ENCODE measurements at regions not wholly inside any gene's neighbourhood (a gene's known extent, or its start where the extent isn't known, plus 50 kb on each side); places are given as distances from the start of the nearest gene placed in this dataset.

GRCh38 chr5:167949435-167949834 is 342.0 kb upstream of the WWC1 start:
- Histone ChIP-seq H3K36me3 (ENCODE audit: insufficient read depth, low read length) (no peaks in the 10 kb centered on the region), H3K79me2 (ENCODE audit: insufficient read depth, low read length) (no peaks in the 10 kb centered on the region), H3K4me1 (ENCODE audit: insufficient read depth, low read length, severe bottlenecking) (no peaks in the 10 kb centered on the region), H3K4me2 (ENCODE audit: low read length) (no peak overlapping the region), H2AFZ (ENCODE audit: low read length) (no peak overlapping the region), H3K9ac (ENCODE audit: low read length) (no peak overlapping the region), H3K9me3 (ENCODE audit: low read length) (no peaks in the 10 kb centered on the region), H3K9me2 (ENCODE audit: low read depth, low read length) (no peaks in the 10 kb centered on the region), H3K27me3 (ENCODE audit: insufficient read depth, low read length) (no peaks in the 10 kb centered on the region), H3K27ac (ENCODE audit: low read depth, low read length, poor library complexity, severe bottlenecking) (no peak overlapping the region), H3K4me3 (ENCODE audit: low read depth, low read length, poor library complexity, severe bottlenecking) (no peak overlapping the region), H3F3A (ENCODE audit: insufficient read depth, low read length) (no peaks in the 10 kb centered on the region), H4K20me1 (ENCODE audit: insufficient read depth, low read length) (no peaks in the 10 kb centered on the region)
- no peak for TF ChIP-seq EZH2 (IDR thresholded peaks at IDR 0.05; ENCODE audit: borderline replicate concordance, low read length)
- TF ChIP-seq, protein P1, sequence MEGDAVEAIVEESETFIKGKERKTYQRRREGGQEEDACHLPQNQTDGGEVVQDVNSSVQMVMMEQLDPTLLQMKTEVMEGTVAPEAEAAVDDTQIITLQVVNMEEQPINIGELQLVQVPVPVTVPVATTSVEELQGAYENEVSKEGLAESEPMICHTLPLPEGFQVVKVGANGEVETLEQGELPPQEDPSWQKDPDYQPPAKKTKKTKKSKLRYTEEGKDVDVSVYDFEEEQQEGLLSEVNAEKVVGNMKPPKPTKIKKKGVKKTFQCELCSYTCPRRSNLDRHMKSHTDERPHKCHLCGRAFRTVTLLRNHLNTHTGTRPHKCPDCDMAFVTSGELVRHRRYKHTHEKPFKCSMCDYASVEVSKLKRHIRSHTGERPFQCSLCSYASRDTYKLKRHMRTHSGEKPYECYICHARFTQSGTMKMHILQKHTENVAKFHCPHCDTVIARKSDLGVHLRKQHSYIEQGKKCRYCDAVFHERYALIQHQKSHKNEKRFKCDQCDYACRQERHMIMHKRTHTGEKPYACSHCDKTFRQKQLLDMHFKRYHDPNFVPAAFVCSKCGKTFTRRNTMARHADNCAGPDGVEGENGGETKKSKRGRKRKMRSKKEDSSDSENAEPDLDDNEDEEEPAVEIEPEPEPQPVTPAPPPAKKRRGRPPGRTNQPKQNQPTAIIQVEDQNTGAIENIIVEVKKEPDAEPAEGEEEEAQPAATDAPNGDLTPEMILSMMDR (IDR thresholded peaks at IDR 0.05; ENCODE audit: low read length): no peak

- no peaks in the 10 kb centered on the region for H3K9me3 ChIP-seq (ENCODE audit: low read length)
- no peaks in the 10 kb centered on the region for H3K27me3 ChIP-seq (ENCODE audit: insufficient read depth, low read length)
- no peaks in the 10 kb centered on the region for H3K79me2 ChIP-seq (ENCODE audit: insufficient read depth, low read length)
- no peaks in the 10 kb centered on the region for H3K9me2 ChIP-seq (ENCODE audit: low read depth, low read length)
- H3F3A ChIP-seq (ENCODE audit: insufficient read depth, low read length): no peaks in the 10 kb centered on the region
- H3K36me3 ChIP-seq (ENCODE audit: insufficient read depth, low read length): no peaks in the 10 kb centered on the region
- no peak overlapping the region for H3K27ac ChIP-seq (ENCODE audit: low read depth, low read length, poor library complexity, severe bottlenecking)
- TF ChIP-seq EZH2 (IDR thresholded peaks at IDR 0.05; ENCODE audit: borderline replicate concordance, low read length): no peak
- TF ChIP-seq, protein P1 (IDR thresholded peaks at IDR 0.05; ENCODE audit: low read length): no peak
- no peak overlapping the region for H3K9ac ChIP-seq (ENCODE audit: low read length)
- no peak overlapping the region for H3K4me2 ChIP-seq (ENCODE audit: low read length)
- H3K4me1 ChIP-seq (ENCODE audit: insufficient read depth, low read length, severe bottlenecking): no peaks in the 10 kb centered on the region
- H3K4me3 ChIP-seq (ENCODE audit: low read depth, low read length, poor library complexity, severe bottlenecking): no peak overlapping the region
- H4K20me1 ChIP-seq (ENCODE audit: insufficient read depth, low read length): no peaks in the 10 kb centered on the region
- no peak overlapping the region for H2AFZ ChIP-seq (ENCODE audit: low read length)
Measured at GRCh38 chr5:167950126-167950721, 341.2 kb upstream of the WWC1 start.

GRCh38 chr5:167951116-167951515 is 340.3 kb upstream of the WWC1 start:
- Histone ChIP-seq H3K9me3 (ENCODE audit: low read length) (no peaks in the 10 kb centered on the region), H3K79me2 (ENCODE audit: insufficient read depth, low read length) (no peaks in the 10 kb centered on the region), H3K4me1 (ENCODE audit: insufficient read depth, low read length, severe bottlenecking) (no peaks in the 10 kb centered on the region), H3K36me3 (ENCODE audit: insufficient read depth, low read length) (no peaks in the 10 kb centered on the region), H3K4me3 (ENCODE audit: low read depth, low read length, poor library complexity, severe bottlenecking) (no peak overlapping the region), H3K27me3 (ENCODE audit: insufficient read depth, low read length) (no peaks in the 10 kb centered on the region), H3K9me2 (ENCODE audit: low read depth, low read length) (no peaks in the 10 kb centered on the region), H4K20me1 (ENCODE audit: insufficient read depth, low read length) (no peaks in the 10 kb centered on the region), H2AFZ (ENCODE audit: low read length) (no peak overlapping the region), H3K27ac (ENCODE audit: low read depth, low read length, poor library complexity, severe bottlenecking) (no peak overlapping the region), H3F3A (ENCODE audit: insufficient read depth, low read length) (no peaks in the 10 kb centered on the region), H3K4me2 (ENCODE audit: low read length) (no peak overlapping the region), H3K9ac (ENCODE audit: low read length) (no peak overlapping the region)
- TF ChIP-seq, protein P1 (IDR thresholded peaks at IDR 0.05; ENCODE audit: low read length): no peak
